22Rv1 (cell line): ENCODE measurements at regions not wholly inside any gene's neighbourhood (a gene's known extent, or its start where the extent isn't known, plus 50 kb on each side); places are given as distances from the start of the nearest gene placed in this dataset.

ENCODE experiments used
- H3K27ac ChIP-seq: fragments of 450-650 bp; 2 replicates; pipeline ENCODE4 v1.5.1; 2017
- CTCF ChIP-seq: fragments of 450-650 bp; IDR thresholded peaks from 2 replicates; pipeline ENCODE4 v1.5.1; 2017; ENCODE audit warnings: mild to moderate bottlenecking
- ZFX ChIP-seq: fragments of 450-650 bp; IDR thresholded peaks from 2 replicates; pipeline ENCODE4 v1.6.1; 2017; ENCODE audit warnings: antibody characterized with exemption, borderline replicate concordance

- no peak for TF ChIP-seq CTCF
- no peak for TF ChIP-seq ZFX
- H3K27ac ChIP-seq: no peak overlapping the region
These were observed 334.7 kb upstream of the MYT1L start for GRCh38 chr2:2665834-2666133.

GRCh38 chr2:2664989-2665833 is 334.1 kb upstream of the MYT1L start:
- no peak overlapping the region for H3K27ac ChIP-seq
- TF ChIP-seq ZFX: no peak
- no peak for TF ChIP-seq CTCF

GRCh38 chr2:2663401-2664036 is 332.4 kb upstream of the MYT1L start:
- no peak overlapping the region for H3K27ac ChIP-seq
- no peak for TF ChIP-seq ZFX
- no peak for TF ChIP-seq CTCF

GRCh38 chr2:2662847-2663356 is 331.8 kb upstream of the MYT1L start:
- H3K27ac ChIP-seq: no peak overlapping the region
- no peak for TF ChIP-seq CTCF

GRCh38 chr2:2662037-2662846 is 331.2 kb upstream of the MYT1L start:
- no peak overlapping the region for H3K27ac ChIP-seq

GRCh38 chr2:2660789-2661355 is 329.8 kb upstream of the MYT1L start:
- TF ChIP-seq ZFX (no peak), CTCF (no peak)
- H3K27ac ChIP-seq: no peak overlapping the region

More at GRCh38 chr2:2662037-2662846, 331.2 kb upstream of the MYT1L start:
- TF ChIP-seq CTCF (no peak), ZFX (no peak)
